Stimulated activated CD8-positive, alpha-beta memory T cell treated with anti-CD3 and anti-CD28 coated beads, Interleukin-15, amount 100 ng/mL, for 4 hours (primary cell): ENCODE measurements at regions not wholly inside any gene's neighbourhood (a gene's known extent, or its start where the extent isn't known, plus 50 kb on each side); places are given as distances from the start of the nearest gene placed in this dataset.
"Not testable (repeated sequence)": the region's sequence is repeated elsewhere in the genome, so short reads cannot be mapped to it uniquely, and the experiment has no call there.

ENCODE experiments used
- DNase-seq, 2 donors: peaks; one replicate each; pipeline ENCODE4 v3.0.0-alpha.2; 2020; ENCODE audit warnings: low read depth in 2 of 2

DNA sequence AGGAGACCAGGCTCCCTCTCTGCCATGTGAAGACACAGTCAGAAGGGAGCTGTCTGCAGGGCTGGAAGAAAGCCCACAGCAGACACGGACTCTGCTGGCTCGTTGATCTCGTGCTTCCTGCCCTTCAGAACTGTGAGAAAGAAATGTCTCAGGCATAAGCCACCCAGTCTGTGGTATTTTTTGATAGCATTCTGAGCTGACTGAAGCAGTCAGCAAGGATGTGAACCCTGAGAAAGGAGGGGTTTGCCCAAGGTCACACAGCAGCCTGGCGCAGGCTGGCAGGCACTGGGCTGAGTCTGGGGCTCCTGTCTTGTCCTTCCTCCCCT, 255.1 kb upstream of the B3GAT1 start:
- no peak for DNase-seq

DNA sequence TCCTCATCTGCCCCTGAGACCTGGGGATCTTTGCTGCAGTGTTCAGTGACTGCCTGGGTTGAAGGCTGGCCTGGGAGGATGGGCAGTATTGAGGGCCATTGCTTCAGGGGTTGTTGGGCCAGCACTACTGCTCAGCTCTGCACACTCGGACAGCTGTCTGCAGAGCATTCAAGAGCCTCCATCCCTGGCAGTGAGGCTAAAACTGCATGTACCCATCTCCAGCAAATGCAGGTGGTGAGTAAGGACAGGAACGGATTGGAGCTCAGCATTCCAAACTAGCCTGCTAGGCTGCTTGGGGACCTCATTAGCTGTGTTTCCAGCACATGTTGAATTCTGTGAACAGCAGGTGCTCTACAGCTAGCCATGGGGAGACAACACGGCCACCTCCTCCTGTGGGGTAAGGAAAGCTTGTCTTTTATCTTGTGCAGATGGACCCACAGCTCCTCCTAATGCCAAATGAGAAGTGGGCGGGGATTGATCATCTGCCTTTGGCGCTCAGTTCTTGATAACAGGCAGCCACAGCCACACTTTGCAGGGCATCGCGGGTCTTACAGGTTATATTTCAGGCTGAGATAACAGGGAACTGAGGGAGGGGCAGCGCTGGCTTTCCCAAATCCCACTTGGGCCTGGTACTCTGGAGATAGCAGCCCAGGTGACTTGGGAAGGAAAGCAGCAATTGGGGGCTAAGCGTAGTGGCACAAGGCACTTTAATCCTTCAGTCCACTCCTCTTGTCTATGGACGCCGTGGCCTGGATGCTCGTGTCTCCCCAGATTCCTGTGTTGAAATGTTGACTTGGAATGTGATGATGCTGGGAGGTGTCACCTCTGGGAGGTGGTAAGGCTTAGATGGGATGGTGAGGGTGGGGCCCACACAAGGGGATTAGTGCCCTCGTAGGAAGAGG, 254.5 kb upstream of the B3GAT1 start:
- DNase-seq = no peak

DNA sequence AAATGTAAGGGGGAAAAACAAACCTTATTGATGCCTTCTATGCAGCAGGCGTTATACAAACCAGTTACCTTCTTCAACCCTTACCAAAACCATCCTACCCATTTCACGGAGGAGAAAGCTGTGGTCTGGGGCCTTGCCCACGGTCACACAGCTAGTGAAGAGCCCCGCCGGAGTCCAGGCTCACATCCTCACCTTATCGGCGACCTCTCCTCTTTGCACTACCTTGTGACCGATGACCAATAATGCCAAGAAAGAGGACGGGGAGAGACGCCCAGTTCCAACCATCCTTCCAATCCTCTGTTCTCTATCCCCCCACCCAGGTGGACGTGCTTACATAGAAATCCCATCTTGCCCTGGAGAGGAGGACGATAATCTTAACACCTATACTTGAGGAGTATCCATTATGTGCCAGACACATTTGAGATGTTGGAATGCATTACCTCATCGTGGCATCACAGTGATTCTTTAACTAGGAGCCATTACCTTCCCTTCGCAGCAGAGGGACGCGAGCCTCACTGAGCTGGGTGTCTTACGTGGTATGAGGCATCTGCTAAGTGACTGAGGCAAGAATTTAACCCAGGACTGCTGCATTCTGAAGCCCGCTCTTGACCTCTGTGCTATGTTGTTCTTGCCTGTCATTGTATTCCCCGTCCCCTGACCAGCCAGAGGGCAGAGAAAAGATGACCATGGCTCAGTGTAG, 253.7 kb upstream of the B3GAT1 start:
- DNase-seq = no peak

DNA sequence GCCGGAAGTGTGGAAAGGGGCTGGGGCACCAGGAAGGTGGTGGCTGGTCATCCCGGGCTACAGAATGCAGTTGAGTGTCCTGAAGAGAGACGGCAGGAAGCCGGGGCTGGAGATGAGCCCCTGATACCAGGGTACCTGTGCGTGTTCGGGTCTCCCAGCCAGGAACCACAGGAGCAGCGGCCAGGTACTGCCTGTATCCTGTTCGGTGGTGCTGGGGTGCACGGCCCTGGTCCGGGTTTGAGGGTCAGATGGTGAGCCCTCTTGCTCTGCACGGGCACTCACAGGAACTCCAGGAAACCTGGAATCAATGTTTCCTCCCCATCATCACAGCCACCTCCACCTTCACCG, 253.1 kb upstream of the B3GAT1 start:
- DNase-seq = no peak

DNA sequence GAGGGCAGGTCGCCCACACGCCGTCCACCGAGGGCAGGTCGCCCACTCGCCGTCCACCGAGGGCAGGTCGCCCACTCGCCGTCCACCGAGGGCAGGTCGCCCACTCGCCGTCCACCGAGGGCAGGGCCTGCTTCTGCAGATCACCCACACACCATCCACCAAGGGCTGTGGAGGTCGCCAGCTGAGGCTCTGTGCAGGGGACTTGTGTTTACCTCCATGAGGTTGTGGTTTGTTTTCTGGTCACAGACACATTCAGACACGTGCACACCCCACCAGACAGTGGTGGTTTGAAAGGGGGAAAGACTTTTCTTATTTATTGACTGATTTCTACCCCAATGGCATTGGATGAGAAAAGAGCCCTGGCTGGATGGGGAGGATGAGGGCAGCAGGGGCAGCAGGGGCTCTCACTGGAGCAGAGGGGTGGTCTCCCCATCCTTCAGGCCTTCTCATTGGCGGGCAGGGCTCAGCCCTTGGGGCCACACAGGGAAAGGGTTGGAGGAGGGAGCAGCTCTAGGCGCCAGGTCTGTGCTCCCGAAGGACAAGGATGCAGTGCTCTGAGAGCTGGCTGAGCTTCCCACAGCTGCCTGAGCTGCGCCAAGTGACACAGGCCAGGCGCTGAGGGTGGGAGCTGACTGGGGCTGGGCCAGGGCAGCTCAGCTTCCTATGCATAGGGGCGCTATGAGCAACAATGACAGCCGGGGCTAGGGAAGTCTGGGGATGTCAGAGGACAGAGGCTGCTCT, 252.6 kb upstream of the B3GAT1 start:
- DNase-seq = no peak

DNA sequence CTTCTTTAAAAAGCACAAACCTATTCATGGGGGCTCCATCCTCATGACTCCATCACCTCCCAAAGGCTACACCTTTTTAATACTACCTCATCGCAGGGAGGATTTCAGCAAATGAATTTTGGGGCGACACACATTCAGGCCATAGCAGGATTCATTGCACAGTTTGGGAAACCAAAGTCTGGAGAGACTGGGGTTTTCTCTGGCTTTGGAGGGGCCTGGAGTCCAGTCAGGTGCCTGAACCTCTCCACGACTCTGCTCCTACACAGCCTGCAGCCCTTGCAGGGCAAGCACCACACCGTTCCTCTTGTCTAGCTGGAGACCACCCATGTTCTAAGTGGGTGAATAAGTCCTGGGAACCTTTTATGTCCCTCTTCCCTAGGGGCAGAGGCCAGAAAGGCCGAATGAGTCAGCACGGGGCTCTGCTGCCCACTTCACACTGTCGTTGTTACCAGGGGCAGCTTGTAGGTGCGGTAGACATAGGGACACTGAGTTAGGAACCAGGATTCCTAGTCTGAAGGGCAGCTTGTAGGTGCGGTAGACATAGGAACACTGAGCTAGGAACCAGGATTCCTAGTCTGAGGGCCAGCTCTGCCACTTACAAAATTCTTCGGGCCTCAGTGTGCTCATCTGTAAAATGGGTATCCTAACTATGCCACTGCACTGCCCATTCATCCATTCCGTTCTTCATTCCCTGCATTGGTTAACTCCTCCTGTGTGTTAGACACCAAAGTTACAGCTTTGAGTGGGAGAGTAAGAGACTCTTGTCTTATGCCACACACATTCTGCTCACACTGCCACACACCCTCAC, 251.7 kb upstream of the B3GAT1 start:
- DNase-seq = no peak

DNA sequence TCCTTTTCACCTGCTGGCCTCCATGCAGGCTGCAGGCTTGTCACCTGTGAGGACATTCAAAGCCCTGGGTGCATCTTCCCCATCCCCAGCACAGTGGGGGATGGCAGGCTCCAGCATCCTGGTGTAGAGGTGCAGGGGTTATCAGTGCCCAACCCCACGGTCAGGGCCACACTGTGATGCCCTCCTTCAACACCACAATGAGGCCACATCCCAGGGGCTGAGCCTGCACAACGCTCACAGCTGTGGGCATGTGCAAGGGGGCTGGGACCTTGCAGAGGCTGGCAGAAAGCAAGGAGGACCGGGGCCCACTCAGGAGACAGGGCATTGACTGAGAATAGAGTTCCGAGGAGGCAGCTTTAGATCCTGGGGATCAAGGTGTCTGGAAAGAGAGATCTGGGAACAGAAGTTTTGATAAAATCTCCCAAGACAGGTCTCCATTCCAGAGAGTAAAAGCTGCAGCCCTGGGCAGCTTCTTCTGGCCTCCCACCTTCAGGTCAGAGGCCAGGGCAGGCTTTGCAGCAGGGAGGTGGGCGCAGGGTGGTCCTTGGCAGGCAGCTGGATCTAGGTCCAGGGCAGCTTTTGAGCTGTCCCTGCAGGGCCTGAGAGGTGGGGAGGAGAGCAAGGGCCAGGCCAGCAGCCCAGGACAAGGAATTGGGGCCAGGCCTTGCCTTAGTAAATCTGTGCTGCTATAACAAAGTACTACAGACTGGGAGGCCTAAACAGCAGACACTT, 250.8 kb upstream of the B3GAT1 start:
- no peak for DNase-seq

DNA sequence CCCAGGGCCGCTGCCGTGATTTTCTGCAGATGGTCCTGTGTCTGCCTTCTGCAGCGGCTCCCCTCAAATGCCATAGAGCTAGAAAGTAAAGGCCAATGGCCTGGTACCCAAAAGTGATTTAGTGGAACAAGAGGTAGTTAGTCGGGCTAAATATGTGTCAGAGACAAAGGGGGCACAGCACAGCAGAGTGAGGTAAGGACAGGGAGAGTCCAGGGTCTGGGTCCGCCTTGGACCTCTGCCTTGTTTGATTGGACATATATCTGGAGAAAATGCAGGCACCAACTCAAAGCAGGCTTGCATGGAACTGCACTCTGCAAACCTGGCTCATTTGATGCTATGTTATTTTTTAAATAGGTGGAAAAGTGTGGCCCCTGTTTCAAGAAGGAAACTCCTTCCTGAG, 249.6 kb upstream of the B3GAT1 start:
- DNase-seq = no peak

DNA sequence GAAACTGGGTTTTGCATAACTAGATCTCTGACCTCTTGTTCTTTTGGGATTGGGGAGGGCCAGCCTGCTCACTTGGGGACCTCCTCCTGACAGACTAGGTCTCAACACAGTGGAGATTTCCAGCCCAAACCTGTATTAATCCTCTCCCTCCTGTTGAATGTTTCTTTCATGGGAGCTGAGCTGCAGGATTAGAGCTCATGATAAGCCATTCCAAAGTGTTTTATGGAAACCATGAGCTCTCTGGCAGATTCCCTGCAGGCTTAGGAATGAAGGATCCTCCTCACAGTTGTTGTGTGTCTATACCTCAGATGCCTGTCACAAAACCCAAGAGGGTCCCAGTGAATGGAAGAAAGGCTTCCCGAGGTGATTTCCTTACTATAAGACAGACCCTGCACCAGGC, 248.4 kb upstream of the B3GAT1 start:
- no peak for DNase-seq

DNA sequence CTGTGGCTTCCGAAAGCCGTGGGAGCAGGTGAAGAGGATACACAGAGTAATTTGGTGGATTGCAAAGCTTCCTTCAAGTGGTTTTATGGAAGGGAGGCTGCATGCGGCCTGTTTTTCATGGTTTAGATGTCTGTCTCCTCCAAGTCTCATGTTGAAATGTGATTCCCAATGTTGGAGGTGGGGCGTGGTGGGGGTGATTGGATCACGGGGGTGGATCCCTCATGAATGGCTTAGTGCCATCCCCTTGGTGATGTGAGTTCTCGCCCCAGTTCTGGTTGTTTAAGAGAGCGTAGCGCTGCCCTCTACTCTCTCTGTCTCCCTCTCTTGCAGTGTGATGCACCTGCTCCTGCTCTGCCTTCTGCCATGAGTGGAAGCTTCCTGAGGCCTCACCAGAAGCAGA, 247.8 kb upstream of the B3GAT1 start:
- DNase-seq = no peak

DNA sequence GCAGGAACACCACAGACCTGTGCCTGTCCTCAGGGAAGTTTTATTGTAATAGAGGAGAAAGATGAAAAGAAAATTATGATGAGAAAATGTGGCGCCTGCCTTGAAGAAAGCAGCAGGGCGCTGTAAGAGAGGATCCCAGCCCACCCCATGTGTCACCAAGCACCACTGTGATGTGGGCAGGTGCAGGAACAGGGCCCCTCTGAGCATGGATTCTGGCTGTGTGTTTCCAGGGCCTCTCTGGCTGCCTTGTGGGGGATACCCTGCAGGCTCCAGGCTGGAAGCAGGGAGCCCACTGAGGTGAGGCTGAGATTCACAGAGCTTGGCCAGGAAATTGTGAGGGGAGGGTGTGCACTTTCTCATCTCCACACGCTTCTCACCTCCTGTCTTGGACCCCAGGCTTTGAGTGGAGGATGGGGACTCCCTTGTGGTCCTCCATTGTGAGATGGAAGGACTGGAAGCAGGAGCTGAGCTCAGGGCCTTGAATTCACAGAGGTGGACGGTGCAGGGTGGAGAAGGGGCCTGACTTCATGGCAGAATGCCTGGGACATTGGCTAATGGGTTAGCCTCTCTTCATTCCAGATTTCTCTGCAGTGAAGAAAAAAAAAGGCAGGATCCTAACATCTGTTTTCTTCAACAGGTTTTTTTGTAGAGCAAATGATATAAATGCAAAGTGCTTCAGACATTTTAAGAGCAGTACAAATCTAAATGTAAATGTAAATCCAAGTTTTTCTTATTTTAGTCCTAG, 246.6 kb upstream of the B3GAT1 start:
- no peak for DNase-seq

DNA sequence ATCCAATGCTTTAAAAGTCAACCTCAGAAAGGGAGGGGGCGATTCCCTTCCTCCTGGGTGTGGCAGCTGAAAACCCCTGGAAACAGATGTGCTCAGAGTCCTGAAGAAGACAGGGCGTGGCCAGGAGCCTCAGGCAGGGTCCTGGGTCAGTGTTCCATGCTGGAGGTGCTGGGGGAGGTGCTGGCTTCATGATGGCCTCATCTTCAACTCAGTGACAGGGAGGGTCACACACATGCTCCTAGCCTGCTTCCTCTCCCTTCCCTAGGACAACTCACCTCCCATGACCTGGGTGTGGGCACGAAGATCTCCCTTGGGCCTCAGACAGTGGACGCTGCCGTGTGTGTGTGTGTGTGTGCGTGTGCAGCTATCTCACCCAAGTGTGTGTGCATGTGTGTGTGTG, 245.6 kb upstream of the B3GAT1 start:
- DNase-seq = no peak

DNA sequence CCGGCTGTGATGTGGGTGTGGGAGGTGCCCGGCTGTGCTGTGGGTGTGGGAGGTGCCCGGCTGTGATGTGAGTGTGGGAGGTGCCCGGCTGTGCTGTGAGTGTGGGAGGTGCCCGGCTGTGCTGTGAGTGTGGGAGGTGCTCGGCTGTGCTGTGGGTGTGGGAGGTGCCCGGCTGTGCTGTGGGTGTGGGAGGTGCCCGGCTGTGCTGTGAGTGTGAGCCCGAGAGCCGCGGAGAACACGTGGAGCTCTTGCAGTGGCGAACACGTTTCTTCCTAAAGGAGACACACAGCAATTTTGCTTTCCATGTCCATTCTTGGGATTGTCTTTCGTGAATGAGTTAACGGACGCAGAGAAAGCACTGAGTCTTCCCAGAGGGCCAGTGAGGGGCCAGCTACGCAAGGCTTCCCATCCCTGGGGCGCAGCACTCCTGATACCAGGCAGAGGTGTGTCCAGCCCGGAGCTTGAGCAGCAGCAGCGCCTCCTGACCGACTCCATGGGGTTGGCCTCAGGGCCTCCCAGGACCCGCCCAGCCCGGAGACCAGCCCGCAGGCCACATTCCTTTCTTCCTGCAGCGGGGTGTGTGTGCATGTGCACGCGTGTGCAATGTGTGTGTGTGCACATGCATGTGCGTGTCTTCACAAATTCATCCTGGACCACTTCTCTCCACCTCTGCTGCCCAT, 245.0 kb upstream of the B3GAT1 start:
- DNase-seq = no peak

DNA sequence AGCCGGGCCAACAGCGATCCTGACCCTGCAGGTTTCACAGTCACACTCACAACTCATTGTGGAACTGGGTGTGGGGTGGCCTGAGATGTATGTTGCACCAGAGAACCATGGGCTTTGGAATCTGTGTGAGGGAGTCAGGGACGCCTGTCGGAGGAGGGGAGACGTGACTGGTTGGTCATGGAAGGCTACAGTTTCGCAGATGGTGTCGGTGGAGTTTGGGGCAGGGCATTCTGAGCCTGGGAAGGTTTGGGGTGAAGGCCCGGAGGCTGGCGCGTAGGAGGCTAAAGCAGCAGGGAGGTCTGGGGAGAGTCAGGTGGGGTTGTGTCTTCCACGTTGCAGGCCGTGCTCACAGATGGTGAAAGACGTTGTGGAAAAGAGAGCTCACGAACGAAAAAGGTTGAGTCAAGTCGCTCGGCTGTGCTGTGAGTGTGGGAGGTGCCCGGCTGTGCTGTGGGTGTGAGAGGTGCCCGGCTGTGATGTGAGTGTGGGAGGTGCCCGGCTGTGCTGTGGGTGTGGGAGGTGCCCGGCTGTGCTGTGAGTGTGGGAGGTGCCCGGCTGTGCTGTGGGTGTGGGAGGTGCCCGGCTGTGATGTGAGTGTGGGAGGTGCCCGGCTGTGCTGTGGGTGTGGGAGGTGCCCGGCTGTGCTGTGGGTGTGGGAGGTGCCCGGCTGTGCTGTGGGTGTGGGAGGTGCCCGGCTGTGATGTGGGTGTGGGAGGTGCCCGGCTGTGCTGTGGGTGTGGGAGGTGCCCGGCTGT, 244.2 kb upstream of the B3GAT1 start:
- DNase-seq = not testable (repeated sequence)

DNA sequence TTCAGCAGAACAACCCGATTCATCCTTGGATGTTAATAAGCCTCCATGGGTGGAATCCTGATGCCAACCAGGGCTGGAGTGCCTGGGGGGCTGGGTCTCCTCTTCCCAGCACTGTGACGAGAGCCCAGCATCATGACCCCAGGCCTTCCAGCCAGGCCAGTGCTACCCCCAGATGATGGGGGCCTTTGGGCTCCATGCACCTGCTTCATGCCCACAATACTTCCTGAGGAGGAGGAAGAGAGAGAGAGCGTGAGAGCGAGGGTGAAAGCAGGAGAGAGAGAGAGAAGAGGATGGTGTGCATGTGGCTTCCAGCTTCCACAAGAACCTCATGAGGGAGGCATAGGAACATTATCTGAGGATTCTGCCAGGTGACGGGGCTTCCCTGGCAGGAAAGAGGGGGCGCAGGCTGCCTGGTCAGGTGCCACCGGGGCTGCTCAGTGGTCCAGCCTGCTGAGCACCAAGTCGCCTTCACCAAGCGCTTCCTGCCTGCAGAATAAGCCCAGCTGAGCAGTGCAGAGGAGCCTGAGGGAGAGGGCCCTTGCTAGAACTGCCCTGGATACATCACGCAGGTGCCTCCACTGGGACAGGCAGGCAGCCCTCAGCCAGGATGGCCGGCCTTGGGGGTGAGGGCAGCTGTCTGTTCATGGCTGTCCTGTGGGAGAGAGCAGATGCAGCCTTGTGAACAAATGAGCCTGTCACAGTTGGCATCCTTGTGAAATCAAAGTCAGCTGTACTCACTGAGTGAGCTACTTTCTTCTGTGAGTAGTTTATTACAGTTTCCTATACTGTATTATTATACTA, 243.3 kb upstream of the B3GAT1 start:
- DNase-seq = no peak

DNA sequence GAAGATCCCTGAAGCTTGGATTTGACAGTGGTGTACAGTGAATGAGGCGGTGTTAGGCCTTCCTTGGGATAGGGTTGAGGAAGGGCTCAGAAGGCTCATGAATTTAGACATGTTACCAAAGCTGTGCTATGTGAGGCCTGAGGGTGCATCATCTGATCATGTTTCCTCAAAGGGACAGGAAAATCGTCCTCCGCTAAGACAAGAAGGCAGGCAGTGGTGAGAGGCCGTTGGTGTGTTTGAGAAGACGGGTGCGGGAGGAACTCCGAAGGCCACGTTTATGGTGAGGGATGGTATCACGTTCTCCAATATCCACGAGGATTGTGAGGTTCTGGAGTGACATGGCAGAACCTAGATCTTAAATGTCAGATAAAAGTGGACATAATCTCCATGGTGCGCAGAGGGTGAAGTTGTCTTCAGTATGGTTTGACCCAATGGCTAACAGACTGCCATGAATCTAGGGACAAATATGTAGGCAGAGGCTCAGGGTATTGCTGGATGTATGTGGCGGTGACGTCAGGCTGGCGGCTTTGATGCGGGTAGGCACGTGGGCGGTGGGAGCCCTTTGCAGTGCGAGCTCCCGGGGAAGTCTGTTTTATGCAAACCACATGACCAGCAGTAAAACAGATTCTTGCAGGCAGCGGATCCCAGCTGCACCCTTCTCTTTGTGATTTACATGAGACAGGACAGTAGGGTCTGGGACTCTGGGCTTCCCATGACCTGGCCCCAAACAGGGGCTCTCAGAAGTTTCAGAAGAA, 242.3 kb upstream of the B3GAT1 start:
- peak in 1 of 2 donors; percentile 19 for DNase-seq

DNA sequence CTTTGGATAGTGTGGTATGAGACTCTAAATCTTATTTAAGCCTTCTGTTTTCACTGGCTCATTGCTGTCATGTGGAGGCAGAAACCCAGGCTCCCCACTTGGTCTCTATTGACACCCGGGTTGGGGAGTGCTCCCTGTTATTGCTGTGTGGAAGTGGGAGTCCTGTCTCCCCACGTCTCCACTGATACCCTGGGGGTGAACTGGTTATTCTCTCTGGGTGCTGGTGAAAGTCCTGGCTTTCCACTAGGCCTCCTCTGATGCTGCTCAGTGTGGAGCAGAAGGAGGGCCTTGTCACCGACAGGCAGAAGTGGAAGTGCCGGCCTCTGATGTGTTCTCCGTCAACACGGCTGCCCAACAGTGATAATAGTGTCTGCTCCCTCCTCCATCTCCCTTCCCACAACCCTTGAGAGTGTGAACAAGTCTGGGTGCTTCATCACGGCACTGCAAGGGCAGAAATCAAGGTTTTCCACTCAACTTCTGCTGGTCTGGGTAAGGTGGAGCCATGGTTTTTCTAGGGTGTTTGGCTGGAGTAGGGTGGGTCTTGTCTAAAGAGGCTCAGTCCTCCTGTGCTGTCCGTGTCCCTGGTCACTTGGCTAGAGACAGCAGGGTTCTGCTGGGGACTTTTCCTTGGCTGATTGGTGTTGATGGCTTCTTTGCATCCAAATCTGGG, 240.7 kb upstream of the B3GAT1 start:
- no peak for DNase-seq
